BE2C (cell line): ENCODE measurements at regions not wholly inside any gene's neighbourhood (a gene's known extent, or its start where the extent isn't known, plus 50 kb on each side); places are given as distances from the start of the nearest gene placed in this dataset.

Experiments used
- DNase-seq: peaks from one replicate; pipeline ENCODE4 v3.0.0-alpha.2; 2020
- H3K27me3 ChIP-seq: fragments of 250-450 bp; sonication (Bioruptor Pico); 2 replicates; pipeline ENCODE4 v1.5.1; 2020; ENCODE audit warnings: mild to moderate bottlenecking
- H3K36me3 ChIP-seq: fragments of 250-450 bp; sonication (Bioruptor Pico); 2 replicates; pipeline ENCODE4 v1.5.1; 2020; ENCODE audit warnings: mild to moderate bottlenecking
- H3K4me1 ChIP-seq: fragments of 250-450 bp; sonication (Bioruptor Pico); 2 replicates; pipeline ENCODE4 v1.5.1; 2020
- H3K4me3 ChIP-seq: 2 replicates; pipeline ENCODE4 v1.5.1; 2011; ENCODE audit warnings: low read depth, low read length
- H3K9me3 ChIP-seq: fragments of 250-450 bp; sonication (Bioruptor Pico); 2 replicates; pipeline ENCODE4 v1.5.1; 2020
- CTCF ChIP-seq: IDR thresholded peaks from 2 replicates; pipeline ENCODE4 v1.5.1; 2012; ENCODE audit warnings: mild to moderate bottlenecking, low read depth, low read length

- DNase-seq = no peak
- TF ChIP-seq CTCF = no peak
- Histone ChIP-seq H3K36me3 (no peaks in the 10 kb centered on the region), H3K4me3 (no peak overlapping the region), H3K27me3 (no peaks in the 10 kb centered on the region), H3K9me3 (no peaks in the 10 kb centered on the region), H3K4me1 (no peaks in the 10 kb centered on the region)
Measured at GRCh38 chr9:107751567-107752210, 262.1 kb upstream of the KLF4 start.

- DNase-seq = no peak
- Histone ChIP-seq H3K36me3 (no peaks in the 10 kb centered on the region), H3K4me3 (no peak overlapping the region), H3K9me3 (no peaks in the 10 kb centered on the region), H3K4me1 (no peaks in the 10 kb centered on the region), H3K27me3 (no peaks in the 10 kb centered on the region)
- TF ChIP-seq CTCF = no peak
Measured at GRCh38 chr9:107750741-107751566, 261.4 kb upstream of the KLF4 start.

- peak; percentile 14 for DNase-seq
- no peaks in the 10 kb centered on the region for H3K36me3 ChIP-seq
- no peaks in the 10 kb centered on the region for H3K4me1 ChIP-seq
- H3K27me3 ChIP-seq = no peaks in the 10 kb centered on the region
- H3K9me3 ChIP-seq = no peaks in the 10 kb centered on the region
- no peak overlapping the region for H3K4me3 ChIP-seq
- no peak for TF ChIP-seq CTCF
Measured at GRCh38 chr9:107749787-107750444, 260.3 kb upstream of the KLF4 start.

GRCh38 chr9:107744873-107745272 is 255.3 kb upstream of the KLF4 start:
- no peaks in the 10 kb centered on the region for H3K27me3 ChIP-seq
- DNase-seq = no peak
- no peaks in the 10 kb centered on the region for H3K9me3 ChIP-seq
- no peaks in the 10 kb centered on the region for H3K4me1 ChIP-seq
- H3K4me3 ChIP-seq = no peak overlapping the region
- H3K36me3 ChIP-seq = no peaks in the 10 kb centered on the region
- TF ChIP-seq CTCF = no peak

DNA sequence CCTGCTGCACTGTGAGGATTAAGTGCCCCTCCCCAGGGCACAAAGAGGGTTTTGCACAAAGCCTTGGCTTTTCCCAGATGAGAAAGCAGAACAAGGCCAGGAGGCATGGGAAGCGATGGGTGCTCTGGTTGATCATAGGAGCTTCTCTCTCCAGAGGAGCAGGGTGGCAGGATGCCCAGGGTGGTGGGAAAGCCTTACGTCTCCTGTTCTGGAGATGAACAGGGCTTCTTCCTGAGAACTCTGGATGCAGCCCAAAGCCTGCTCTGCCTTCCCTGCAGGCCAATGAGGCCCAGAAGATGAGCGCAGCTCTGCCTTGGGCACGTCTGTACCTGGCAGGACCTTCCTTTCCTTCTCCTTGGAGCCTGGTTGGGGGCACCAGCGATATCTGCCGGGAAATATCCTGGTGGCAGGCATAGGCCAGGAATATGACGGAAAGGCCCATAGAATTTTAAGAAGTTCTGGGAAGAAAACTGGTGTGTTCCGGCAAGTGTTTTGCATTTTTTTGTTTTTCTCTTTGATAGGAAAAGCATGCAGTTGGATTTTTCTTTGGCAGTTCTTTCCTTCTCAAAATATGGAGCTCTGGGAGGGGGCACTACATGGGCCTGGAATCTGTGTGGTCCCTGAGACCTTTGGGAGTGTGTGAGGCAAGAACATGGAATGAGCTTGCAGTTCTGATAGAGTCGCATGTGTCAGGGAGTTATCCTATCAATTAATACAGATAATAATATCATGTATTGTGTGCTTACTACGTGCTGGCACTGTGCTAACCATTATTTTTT is 253.2 kb upstream of the KLF4 start:
- TF ChIP-seq CTCF = no peak
- no peak for DNase-seq

More for the DNA sequence above, 253.2 kb upstream of the KLF4 start:
- H3K4me3 ChIP-seq = no peak overlapping the region
- no peaks in the 10 kb centered on the region for H3K4me1 ChIP-seq
- H3K9me3 ChIP-seq = no peaks in the 10 kb centered on the region
- H3K36me3 ChIP-seq = no peaks in the 10 kb centered on the region
- H3K27me3 ChIP-seq = no peaks in the 10 kb centered on the region
